HG03571 (cell line): ENCODE measurements at regions not wholly inside any gene's neighbourhood (a gene's known extent, or its start where the extent isn't known, plus 50 kb on each side); places are given as distances from the start of the nearest gene placed in this dataset.

Experiments used
- ATAC-seq: cut with Tn5 transposase; IDR thresholded peaks from one replicate; pipeline ENCODE4 v1.9.1; 2021; ENCODE audit not compliant: unreplicated experiment

GRCh38 chr3:116920826-116921610 is 211.4 kb downstream of the TUSC7 start:
- ATAC-seq, result no peak

- no peak for ATAC-seq
These were observed 218.3 kb downstream of the TUSC7 start for GRCh38 chr3:116927918-116928317.

- ATAC-seq, result no peak
These were observed 220.1 kb downstream of the TUSC7 start for GRCh38 chr3:116929505-116930222.

GRCh38 chr3:116930786-116931185 is 221.2 kb downstream of the TUSC7 start:
- no peak for ATAC-seq

- ATAC-seq, result no peak
These were observed 229.5 kb downstream of the TUSC7 start for GRCh38 chr3:116939091-116939490.

- no peak for ATAC-seq
These were observed 230.0 kb downstream of the TUSC7 start for GRCh38 chr3:116939550-116939949.

GRCh38 chr3:116940719-116941118 is 231.1 kb downstream of the TUSC7 start:
- no peak for ATAC-seq

GRCh38 chr3:116946376-116946775 is 236.8 kb downstream of the TUSC7 start:
- no peak for ATAC-seq

GRCh38 chr3:116947148-116947547 is 237.6 kb downstream of the TUSC7 start:
- no peak for ATAC-seq

- no peak for ATAC-seq
These were observed 238.2 kb downstream of the TUSC7 start for GRCh38 chr3:116947809-116948208.

- ATAC-seq, result no peak
These were observed 240.9 kb downstream of the TUSC7 start for GRCh38 chr3:116950301-116951055.

- ATAC-seq, result no peak
These were observed 242.0 kb downstream of the TUSC7 start for GRCh38 chr3:116951610-116952009.

GRCh38 chr3:116958291-116958690 is 248.7 kb downstream of the TUSC7 start:
- no peak for ATAC-seq

GRCh38 chr3:116961106-116961505 is 251.5 kb downstream of the TUSC7 start:
- ATAC-seq, result no peak

GRCh38 chr3:116963802-116964201 is 254.2 kb downstream of the TUSC7 start:
- ATAC-seq, result no peak

- no peak for ATAC-seq
These were observed 257.1 kb downstream of the TUSC7 start for GRCh38 chr3:116966649-116967048.

- ATAC-seq, result no peak
These were observed 259.6 kb downstream of the TUSC7 start for GRCh38 chr3:116969135-116969534.

GRCh38 chr3:116969646-116970045 is 260.1 kb downstream of the TUSC7 start:
- no peak for ATAC-seq

- ATAC-seq, result no peak
These were observed 262.0 kb downstream of the TUSC7 start for GRCh38 chr3:116971531-116971930.

GRCh38 chr3:116974702-116975101 is 265.1 kb downstream of the TUSC7 start:
- ATAC-seq, result no peak

- ATAC-seq, result no peak
These were observed 267.9 kb downstream of the TUSC7 start for GRCh38 chr3:116977441-116977840.

- ATAC-seq, result no peak
These were observed 270.5 kb downstream of the TUSC7 start for GRCh38 chr3:116980099-116980498.
